AG04450 (cell line): ENCODE measurements at regions not wholly inside any gene's neighbourhood (a gene's known extent, or its start where the extent isn't known, plus 50 kb on each side); places are given as distances from the start of the nearest gene placed in this dataset.
"Not testable (repeated sequence)": the region's sequence is repeated elsewhere in the genome, so short reads cannot be mapped to it uniquely, and the experiment has no call there.

Source experiments
- CTCF ChIA-PET: fragments of 300-600, 350-600 bp; formaldehyde crosslinking; extraction: SDS; loops from one replicate; lab custom pipeline; 2022; ENCODE audit warnings: antibody characterized with exemption, inconsistent platforms; lab: Charles Lee
- POLR2A ChIA-PET: fragments of 350-600 bp; formaldehyde crosslinking; extraction: SDS; loops from one replicate; lab custom pipeline; 2021; ENCODE audit warnings: antibody characterized with exemption, inconsistent platforms; lab: Yijun Ruan, JAX
- DNase-seq: peaks from one replicate; pipeline ENCODE4 v3.0.0-alpha.2; 2011; ENCODE audit warnings: low read depth, low spot score
- H3K27ac ChIP-seq: one replicate; pipeline ENCODE4 v1.5.1; 2012; ENCODE audit warnings: low read depth, low read length, control low read depth
- H3K27me3 ChIP-seq: one replicate; pipeline ENCODE4 v1.6.0; 2012; ENCODE audit warnings: low read length; ENCODE audit not compliant: control insufficient read depth, insufficient read depth
- H3K4me3 ChIP-seq: 2 replicates; pipeline ENCODE4 v1.5.1; 2011; ENCODE audit warnings: mild to moderate bottlenecking, low read depth, low read length, control low read depth
- H3K9me3 ChIP-seq: 2 replicates; pipeline ENCODE4 v1.5.1; 2012; ENCODE audit warnings: low read length; ENCODE audit not compliant: control insufficient read depth, insufficient read depth
- CTCF ChIP-seq: IDR thresholded peaks from 2 replicates; pipeline ENCODE4 v1.5.1; 2011; ENCODE audit warnings: low read depth, low read length, control low read depth, inconsistent platforms

- POLR2A ChIA-PET: no interaction called here
- no peak for DNase-seq
- no peaks in the 10 kb centered on the region for H3K9me3 ChIP-seq
- no peak overlapping the region for H3K4me3 ChIP-seq
- CTCF ChIA-PET: no interaction called here
- H3K27ac ChIP-seq: no peak overlapping the region
- no peak for TF ChIP-seq CTCF
- peaks cover 6% of the 10 kb centered on the region for H3K27me3 ChIP-seq
Measured at GRCh38 chr2:47721296-47721695, 61.6 kb upstream of the MSH6 start.

- Histone ChIP-seq H3K27me3 (peaks cover 6% of the 10 kb centered on the region), H3K27ac (no peak overlapping the region), H3K9me3 (no peaks in the 10 kb centered on the region), H3K4me3 (no peak overlapping the region)
- CTCF ChIA-PET: interaction anchor here (0.8 kb wide), 1 partner anchor 283 kb away, joined by 3 read pairs; no protein-coding TSS in a partner anchor
- TF ChIP-seq CTCF: no peak
- POLR2A ChIA-PET: no interaction called here
- DNase-seq: no peak
Measured at GRCh38 chr2:47720559-47720958, 62.4 kb upstream of the MSH6 start.

GRCh38 chr2:47720036-47720435, 62.9 kb upstream of the MSH6 start:
- ChIA-PET CTCF (interaction anchor here (0.5 to 0.8 kb wide), 2 partner anchors 57 to 283 kb away, joined by 3 read pairs; no protein-coding TSS in a partner anchor), POLR2A (no interaction called here)
- no peak overlapping the region for H3K27ac ChIP-seq
- no peak for TF ChIP-seq CTCF
- peaks cover 8% of the 10 kb centered on the region for H3K27me3 ChIP-seq
- no peak for DNase-seq
- H3K4me3 ChIP-seq: no peak overlapping the region
- no peaks in the 10 kb centered on the region for H3K9me3 ChIP-seq

GRCh38 chr2:47719099-47719498, 63.8 kb upstream of the MSH6 start:
- Histone ChIP-seq H3K27me3 (peaks cover 8% of the 10 kb centered on the region), H3K4me3 (no peak overlapping the region), H3K9me3 (no peaks in the 10 kb centered on the region), H3K27ac (no peak overlapping the region)
- ChIA-PET CTCF (interaction anchor here (0.6 to 0.7 kb wide), 2 partner anchors 736 to 827 kb away, joined by 3 to 4 read pairs; no protein-coding TSS in a partner anchor), POLR2A (no interaction called here)
- TF ChIP-seq CTCF: no peak
- DNase-seq: no peak

- CTCF ChIA-PET, H3K27ac ChIP-seq, H3K9me3 ChIP-seq, H3K4me3 ChIP-seq, DNase-seq, POLR2A ChIA-PET, H3K27me3 ChIP-seq: not testable (repeated sequence)
Measured at GRCh38 chr2:47716307-47716706, 66.6 kb upstream of the MSH6 start.
